Stomach (tissue), 8 donors: ENCODE measurements at regions not wholly inside any gene's neighbourhood (a gene's known extent, or its start where the extent isn't known, plus 50 kb on each side); places are given as distances from the start of the nearest gene placed in this dataset.

Experiments used
- DNase-seq, 2 donors: peaks; one replicate each; pipeline versions ENCODE4 v3.0.0 to v3.0.0-alpha.2; 2013 to 2019
- H3K27ac ChIP-seq, 5 donors: fragments of 200-600 bp in 4 of 5; sonication (generic) in 4 of 5; one replicate each; pipeline ENCODE4 v1.5.1; 2013 to 2019; ENCODE audit warnings: mild to moderate bottlenecking in 1 of 5, moderate library complexity in 1 of 5
- H3K27me3 ChIP-seq, 3 donors: fragments of 200-600 bp; sonication (generic); one replicate each; pipeline ENCODE4 v1.5.1; 2017 to 2019; ENCODE audit warnings: mixed run types in 1 of 3
- H3K36me3 ChIP-seq, 4 donors: fragments of 200-600 bp; sonication (generic); 1 replicate in 3 of 4; 2 replicates in 1 of 4; pipeline ENCODE4 v1.5.1; 2016 to 2019
- H3K4me1 ChIP-seq, 4 donors: fragments of 200-600 bp; sonication (generic); one replicate each; pipeline ENCODE4 v1.5.1; 2016 to 2019
- H3K4me3 ChIP-seq, 4 donors: fragments of 200-600 bp; sonication (generic) in 3 of 4; one replicate each; pipeline ENCODE4 v1.5.1; 2016 to 2019; ENCODE audit warnings: mild to moderate bottlenecking in 1 of 4
- H3K9me3 ChIP-seq, 4 donors: fragments of 200-600 bp; sonication (generic); one replicate each; pipeline ENCODE4 v1.5.1; 2016 to 2019
- CTCF ChIP-seq, 7 experiments: fragments of 450-650 bp in 4 of 7; fragments of 200-600 bp in 3 of 7; sonication (generic) in 3 of 7; IDR thresholded peaks; one replicate each; pipeline ENCODE4 v1.5.1; 2016 to 2019; ENCODE audit warnings: antibody characterized with exemption in 7 of 7, control low read depth in 2 of 7, mild to moderate bottlenecking in 1 of 7
- EP300 ChIP-seq: sonication (generic); formaldehyde crosslinking; IDR thresholded peaks from one replicate; pipeline ENCODE4 v1.6.1; 2017; ENCODE audit warnings: antibody characterized with exemption
- POLR2A ChIP-seq, 4 donors: fragments of 450-650 bp; IDR thresholded peaks; one replicate each; pipeline ENCODE4 v1.6.1; 2016; ENCODE audit warnings: antibody characterized with exemption in 4 of 4, control low read depth in 2 of 4, mild to moderate bottlenecking in 1 of 4, moderate library complexity in 1 of 4
- POLR2AphosphoS5 ChIP-seq, 3 donors: sonication (generic); formaldehyde crosslinking; IDR thresholded peaks; one replicate each; pipeline ENCODE4 v1.6.1; 2016; ENCODE audit warnings: antibody characterized with exemption in 3 of 3
- WGBS, 5 donors: extraction: QIAGEN DNeasy Blood & Tissue Kit in 3 of 5; methylation state at CpG; one replicate each; pipeline versions ENCODE4 v1.1.5 to v1.1.7; 2013 to 2018; 5-methylcytosine and 5-hydroxymethylcytosine counted together
- intact Hi-C: fragments of 100-400 bp; cut with DNase I; formaldehyde crosslinking; loops from one replicate; pipeline ENCODE4 v1.15.1; 2023; ENCODE audit warnings: low total_unique reads
- donor health status: healthy with polysubstance abuse.
- donor health status: Bipolar disorder and iron deficiency.
- donor health status: healthy.

GRCh38 chr3:176526942-176527341 lies 670.3 kb downstream of the TBL1XR1 start:
- Histone ChIP-seq H3K9me3 (peaks cover 0 to 17% (median 13%) of the 10 kb centered on the region in 4 donors), H3K27ac (no peak overlapping the region), H3K36me3 (no peaks in the 10 kb centered on the region), H3K4me3 (no peak overlapping the region), H3K27me3 (no peaks in the 10 kb centered on the region), H3K4me1 (no peaks in the 10 kb centered on the region)
- TF ChIP-seq CTCF (IDR thresholded peaks at IDR 0.05) (no peak), POLR2AphosphoS5 (IDR thresholded peaks at IDR 0.05) (no peak), EP300 (no peak), POLR2A (IDR thresholded peaks at IDR 0.05) (no peak)
- intact Hi-C loops: no loop called here
- no peak for DNase-seq
- WGBS, 5 donors: 76 to 90% (median 85%) methylated on average over 1 of the region's 1 CpG

- no peak for DNase-seq
- intact Hi-C loops: no loop called here
Observed at GRCh38 chr3:176526225-176526624, 671.1 kb downstream of the TBL1XR1 start.

DNA sequence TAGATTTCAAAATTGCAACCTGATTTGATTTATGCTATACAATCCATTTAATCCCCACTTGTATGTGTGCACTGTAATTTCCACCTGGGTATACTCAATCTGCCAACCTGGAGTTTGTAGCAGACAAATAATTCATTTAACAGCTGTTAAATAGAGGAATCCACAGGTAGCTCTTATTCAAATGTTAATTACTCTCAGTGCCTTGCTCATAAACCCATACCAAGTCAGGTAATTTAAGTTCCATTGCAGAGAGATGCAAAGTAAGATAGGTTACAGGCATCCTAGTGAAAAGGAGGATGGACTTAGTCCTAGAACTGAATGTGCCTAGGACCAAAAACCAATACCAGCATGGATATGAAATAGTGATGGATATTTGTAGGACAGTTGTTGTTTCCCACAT lies 674.2 kb downstream of the TBL1XR1 start:
- intact Hi-C loops: no loop called here
- Histone ChIP-seq H3K36me3 (no peaks in the 10 kb centered on the region), H3K27me3 (no peaks in the 10 kb centered on the region), H3K9me3 (no peaks in the 10 kb centered on the region), H3K27ac (no peak overlapping the region), H3K4me1 (no peaks in the 10 kb centered on the region), H3K4me3 (no peak overlapping the region)
- DNase-seq: no peak
- TF ChIP-seq POLR2A (IDR thresholded peaks at IDR 0.05) (no peak), POLR2AphosphoS5 (IDR thresholded peaks at IDR 0.05) (no peak), EP300 (no peak), CTCF (IDR thresholded peaks at IDR 0.05) (no peak)

More at GRCh38 chr3:176526225-176526624, 671.1 kb downstream of the TBL1XR1 start:
- Histone ChIP-seq H3K27me3 (no peaks in the 10 kb centered on the region), H3K4me1 (no peaks in the 10 kb centered on the region), H3K9me3 (peaks cover 0 to 16% (median 13%) of the 10 kb centered on the region in 4 donors), H3K27ac (no peak overlapping the region), H3K36me3 (no peaks in the 10 kb centered on the region), H3K4me3 (no peak overlapping the region)
- WGBS, 5 donors: 30 to 51% (median 48%) methylated on average over 1 of the region's 1 CpG
- no peak for TF ChIP-seq POLR2AphosphoS5 (IDR thresholded peaks at IDR 0.05)
- TF ChIP-seq CTCF (IDR thresholded peaks at IDR 0.05): no peak
- TF ChIP-seq POLR2A (IDR thresholded peaks at IDR 0.05): no peak
- no peak for TF ChIP-seq EP300

- no peaks in the 10 kb centered on the region for H3K4me1 ChIP-seq
- intact Hi-C loops: no loop called here
- no peaks in the 10 kb centered on the region for H3K9me3 ChIP-seq
- no peak overlapping the region for H3K27ac ChIP-seq
- H3K36me3 ChIP-seq: no peaks in the 10 kb centered on the region
- TF ChIP-seq POLR2A (IDR thresholded peaks at IDR 0.05) (no peak), POLR2AphosphoS5 (IDR thresholded peaks at IDR 0.05) (no peak), EP300 (no peak), CTCF (IDR thresholded peaks at IDR 0.05) (no peak)
- no peak overlapping the region for H3K4me3 ChIP-seq
- no peak for DNase-seq
- 78 to 88% (median 88%) methylated on average over 1 of the region's 1 CpG for WGBS, 5 donors
- no peaks in the 10 kb centered on the region for H3K27me3 ChIP-seq
Observed at GRCh38 chr3:176522436-176522835, 674.8 kb downstream of the TBL1XR1 start.
